Esophagus squamous epithelium (tissue), 5 donors: ENCODE measurements at regions not wholly inside any gene's neighbourhood (a gene's known extent, or its start where the extent isn't known, plus 50 kb on each side); places are given as distances from the start of the nearest gene placed in this dataset.

Experiments
- DNase-seq: peaks from one replicate; lab custom pipeline; 2025; lab: John Stamatoyannopoulos, UW
- H3K27ac ChIP-seq, 4 donors: fragments of 200-600 bp; sonication (generic); one replicate each; pipeline ENCODE4 v1.5.1; 2016 to 2019; ENCODE audit warnings: mild to moderate bottlenecking in 1 of 4
- H3K27me3 ChIP-seq, 4 donors: fragments of 200-600 bp; sonication (generic); 1 replicate in 3 of 4; 2 replicates in 1 of 4; pipeline versions ENCODE4 v1.5.1 to v1.6.0; 2017 to 2021; ENCODE audit warnings: antibody characterized with exemption in 1 of 4
- H3K36me3 ChIP-seq, 3 donors: fragments of 200-600 bp; sonication (generic); one replicate each; pipeline ENCODE4 v1.5.1; 2016 to 2019
- H3K4me1 ChIP-seq, 3 donors: fragments of 200-600 bp; sonication (generic); one replicate each; pipeline ENCODE4 v1.5.1; 2017 to 2019
- H3K4me3 ChIP-seq, 4 donors: fragments of 200-600 bp; sonication (generic); 1 replicate in 3 of 4; 2 replicates in 1 of 4; pipeline ENCODE4 v1.5.1; 2016 to 2019; ENCODE audit warnings: mild to moderate bottlenecking in 2 of 4, moderate library complexity in 1 of 4
- H3K9me3 ChIP-seq, 3 donors: fragments of 200-600 bp; sonication (generic); one replicate each; pipeline ENCODE4 v1.5.1; 2016 to 2019
- CTCF ChIP-seq, 6 experiments: fragments of 450-650 bp in 4 of 6; fragments of 200-600 bp in 2 of 6; sonication (generic) in 2 of 6; IDR thresholded peaks; one replicate each; pipeline ENCODE4 v1.5.1; 2016 to 2019; ENCODE audit warnings: antibody characterized with exemption in 6 of 6, mild to moderate bottlenecking in 4 of 6, moderate library complexity in 4 of 6
- POLR2A ChIP-seq, 4 donors: fragments of 450-650 bp; IDR thresholded peaks; one replicate each; pipeline ENCODE4 v1.6.1; 2017; ENCODE audit warnings: antibody characterized with exemption in 4 of 4, mild to moderate bottlenecking in 4 of 4, moderate library complexity in 3 of 4
- WGBS, 2 donors: methylation state at CpG; one replicate each; pipeline ENCODE4 v1.1.5; 2018; 5-methylcytosine and 5-hydroxymethylcytosine counted together
- intact Hi-C: fragments of 100-400 bp; cut with DNase I; formaldehyde crosslinking; loops from one replicate; pipeline ENCODE4 v1.15.0; 2022
- donor health status: DM: yes; HTN: yes; CAD: no.

- H3K9me3 ChIP-seq: no peaks in the 10 kb centered on the region
- H3K4me1 ChIP-seq: no peaks in the 10 kb centered on the region
- WGBS, 2 donors: 36 to 47% methylated on average over 5 to 9 of the region's 9 CpGs
- intact Hi-C loops: no loop called here
- peaks cover 0 to 5% (median 0%) of the 10 kb centered on the region in 4 donors for H3K27me3 ChIP-seq
- no peak overlapping the region for H3K27ac ChIP-seq
- H3K4me3 ChIP-seq: no peak overlapping the region
- TF ChIP-seq CTCF (IDR thresholded peaks at IDR 0.05) (no peak), POLR2A (IDR thresholded peaks at IDR 0.05) (no peak)
- H3K36me3 ChIP-seq: no peaks in the 10 kb centered on the region
- DNase-seq: no peak
Observed at GRCh38 chr11:70643642-70644041, 245.3 kb downstream of the CTTN start.

GRCh38 chr11:70644343-70645060 is 246.2 kb downstream of the CTTN start:
- Histone ChIP-seq H3K36me3 (no peaks in the 10 kb centered on the region), H3K27ac (no peak overlapping the region), H3K9me3 (no peaks in the 10 kb centered on the region), H3K4me1 (no peaks in the 10 kb centered on the region), H3K4me3 (no peak overlapping the region), H3K27me3 (peaks cover 0 to 5% (median 0%) of the 10 kb centered on the region in 4 donors)
- DNase-seq: no peak
- 59 to 82% methylated on average over 8 to 14 of the region's 15 CpGs for WGBS, 2 donors
- intact Hi-C loops: no loop called here
- no peak for TF ChIP-seq POLR2A (IDR thresholded peaks at IDR 0.05)
- no peak for TF ChIP-seq CTCF (IDR thresholded peaks at IDR 0.05)

GRCh38 chr11:70645537-70645936 is 247.2 kb downstream of the CTTN start:
- no peak for DNase-seq
- H3K4me3 ChIP-seq: no peak overlapping the region
- no peaks in the 10 kb centered on the region for H3K4me1 ChIP-seq
- WGBS, 2 donors: 53 to 79% methylated on average over 6 of the region's 9 CpGs
- TF ChIP-seq CTCF (IDR thresholded peaks at IDR 0.05): no peak
- TF ChIP-seq POLR2A (IDR thresholded peaks at IDR 0.05): no peak
- intact Hi-C loops: no loop called here
- no peaks in the 10 kb centered on the region for H3K36me3 ChIP-seq
- no peaks in the 10 kb centered on the region for H3K9me3 ChIP-seq
- H3K27me3 ChIP-seq: peaks cover 0 to 5% (median 0%) of the 10 kb centered on the region in 4 donors
- no peak overlapping the region for H3K27ac ChIP-seq

GRCh38 chr11:70646272-70647049 is 248.1 kb downstream of the CTTN start:
- no peak for TF ChIP-seq POLR2A (IDR thresholded peaks at IDR 0.05)
- TF ChIP-seq CTCF (IDR thresholded peaks at IDR 0.05): no peak
- DNase-seq: no peak
- Histone ChIP-seq H3K4me3 (no peak overlapping the region), H3K36me3 (no peaks in the 10 kb centered on the region), H3K4me1 (no peaks in the 10 kb centered on the region), H3K9me3 (no peaks in the 10 kb centered on the region), H3K27me3 (peaks cover 0 to 5% (median 0%) of the 10 kb centered on the region in 4 donors), H3K27ac (no peak overlapping the region)
- intact Hi-C loops: no loop called here
- WGBS, 2 donors: 65 to 78% methylated on average over 5 of the region's 6 CpGs
